Naive thymus-derived CD4-positive, alpha-beta T cell (primary cell): ENCODE measurements at regions not wholly inside any gene's neighbourhood (a gene's known extent, or its start where the extent isn't known, plus 50 kb on each side); places are given as distances from the start of the nearest gene placed in this dataset.
"Not testable (repeated sequence)": the region's sequence is repeated elsewhere in the genome, so short reads cannot be mapped to it uniquely, and the experiment has no call there.

Source experiments
- ATAC-seq: fragments of 150-1000 bp; cut with Tn5 transposase; 2 replicates; pipeline ENCODE4 v1.10.0; 2021; ENCODE audit warnings: mild to moderate bottlenecking, moderate library complexity
- CTCF ChIA-PET: fragments of 350-600 bp; sonication (Branson Sonifier 250); formaldehyde crosslinking; loops from one replicate; lab custom pipeline; 2021; ENCODE audit warnings: antibody characterized with exemption; lab: Charles Lee
- POLR2A ChIA-PET: fragments of 350-600 bp; sonication (Branson Sonifier 250); formaldehyde crosslinking; loops from one replicate; lab custom pipeline; 2021; ENCODE audit warnings: antibody characterized with exemption, inconsistent platforms; lab: Charles Lee
- DNase-seq, 9 donors: peaks; one replicate each; pipeline versions ENCODE4 v3.0.0 to v3.0.0-alpha.2; 2020 to 2022; ENCODE audit warnings: mixed read lengths in 1 of 9
- H3K27ac ChIP-seq: one replicate; pipeline ENCODE4 v1.7.0; 2013; ENCODE audit warnings: mild to moderate bottlenecking, low read depth, low read length, moderate library complexity
- H3K27me3 ChIP-seq, 2 donors: one replicate each; pipeline ENCODE4 v1.7.0; 2013; ENCODE audit warnings: low read length in 2 of 2, mild to moderate bottlenecking in 2 of 2, moderate library complexity in 2 of 2; ENCODE audit not compliant: control insufficient read depth in 2 of 2, insufficient read depth in 2 of 2
- H3K36me3 ChIP-seq, 3 experiments: 1 replicate in 2 of 3; 2 replicates in 1 of 3; pipeline ENCODE4 v1.7.0; 2013; ENCODE audit warnings: low read length in 3 of 3, mild to moderate bottlenecking in 3 of 3, moderate library complexity in 1 of 3; ENCODE audit not compliant: insufficient read depth in 3 of 3, control insufficient read depth in 2 of 3
- H3K4me1 ChIP-seq, 2 donors: one replicate each; pipeline ENCODE4 v1.7.0; 2013; ENCODE audit warnings: low read length in 2 of 2, mild to moderate bottlenecking in 2 of 2, moderate library complexity in 1 of 2; ENCODE audit not compliant: control insufficient read depth in 2 of 2, insufficient read depth in 2 of 2
- H3K4me3 ChIP-seq: 2 replicates; pipeline ENCODE4 v1.7.0; 2013; ENCODE audit warnings: mild to moderate bottlenecking, low read length
- H3K9me3 ChIP-seq, 3 experiments: 1 replicate in 2 of 3; 2 replicates in 1 of 3; pipeline ENCODE4 v1.7.0; 2013; ENCODE audit warnings: low read length in 3 of 3; ENCODE audit not compliant: control insufficient read depth in 2 of 3
- H3K27ac Mint-ChIP-seq, 9 donors: one replicate each; pipeline ENCODE4 v1.8.0; 2020 to 2022; ENCODE audit warnings: mixed read lengths in 9 of 9, mild to moderate bottlenecking in 8 of 9, moderate library complexity in 5 of 9, inconsistent platforms in 2 of 9
- H3K27me3 Mint-ChIP-seq, 5 donors: one replicate each; pipeline ENCODE4 v1.8.0; 2021 to 2022; ENCODE audit warnings: mixed read lengths in 5 of 5, mild to moderate bottlenecking in 1 of 5
- H3K36me3 Mint-ChIP-seq, 5 donors: one replicate each; pipeline ENCODE4 v1.8.0; 2020 to 2022; ENCODE audit warnings: mixed read lengths in 5 of 5, mild to moderate bottlenecking in 3 of 5, inconsistent platforms in 1 of 5
- H3K4me1 Mint-ChIP-seq, 7 donors: one replicate each; pipeline ENCODE4 v1.8.0; 2020 to 2022; ENCODE audit warnings: mixed read lengths in 7 of 7, mild to moderate bottlenecking in 3 of 7, inconsistent platforms in 1 of 7
- H3K4me3 Mint-ChIP-seq, 10 donors: one replicate each; pipeline ENCODE4 v1.8.0; 2020 to 2022; ENCODE audit warnings: mild to moderate bottlenecking in 10 of 10, mixed read lengths in 10 of 10, moderate library complexity in 6 of 10, inconsistent platforms in 2 of 10
- H3K9me3 Mint-ChIP-seq, 11 donors: one replicate each; pipeline ENCODE4 v1.8.0; 2020 to 2022; ENCODE audit warnings: mixed read lengths in 11 of 11, mild to moderate bottlenecking in 4 of 11, inconsistent platforms in 1 of 11, moderate library complexity in 1 of 11
- intact Hi-C, 2 donors: fragments of 100-400 bp; cut with micrococcal nuclease; formaldehyde crosslinking; loops; one replicate each; pipeline ENCODE4 v1.15.1; 2023

GRCh38 chr14:57056522-57056921 lies 212.2 kb downstream of the EXOC5 start:
- peaks cover 0 to 24% (median 13%) of the 10 kb centered on the region in 7 donors for H3K4me1 Mint-ChIP-seq
- H3K27me3 Mint-ChIP-seq: peaks cover 5 to 21% (median 11%) of the 10 kb centered on the region in 5 donors
- H3K4me1 ChIP-seq, H3K27ac ChIP-seq, H3K27me3 ChIP-seq, H3K9me3 Mint-ChIP-seq, DNase-seq, H3K4me3 ChIP-seq, ATAC-seq, H3K36me3 Mint-ChIP-seq, POLR2A ChIA-PET, intact Hi-C loops, CTCF ChIA-PET, H3K9me3 ChIP-seq, H3K27ac Mint-ChIP-seq, H3K36me3 ChIP-seq, H3K4me3 Mint-ChIP-seq: not testable (repeated sequence)

- no peaks in the 10 kb centered on the region for H3K36me3 ChIP-seq
- H3K4me3 ChIP-seq: no peak overlapping the region
- Mint-ChIP-seq H3K36me3 (no peaks in the 10 kb centered on the region), H3K27ac (peak overlapping the region in 1 of 9 donors; percentile 13), H3K9me3 (peaks cover 0 to 4% (median 2%) of the 10 kb centered on the region in 11 donors), H3K4me1 (no peaks in the 10 kb centered on the region), H3K27me3 (peaks cover 5 to 22% (median 16%) of the 10 kb centered on the region in 5 donors), H3K4me3 (no peak overlapping the region)
- ATAC-seq (no peak), DNase-seq (no peak)
- no peaks in the 10 kb centered on the region for H3K9me3 ChIP-seq
- ChIA-PET CTCF (no interaction called here), POLR2A (no interaction called here)
- no peak overlapping the region for H3K27ac ChIP-seq
- no peaks in the 10 kb centered on the region for H3K27me3 ChIP-seq
- intact Hi-C loops: no loop called here
- H3K4me1 ChIP-seq: no peaks in the 10 kb centered on the region
Measured at GRCh38 chr14:57052705-57053302, 215.9 kb downstream of the EXOC5 start.

- no peaks in the 10 kb centered on the region for H3K4me1 Mint-ChIP-seq
- H3K4me3 Mint-ChIP-seq: no peak overlapping the region
- Histone ChIP-seq H3K4me1 (no peaks in the 10 kb centered on the region), H3K9me3 (no peaks in the 10 kb centered on the region), H3K4me3 (no peak overlapping the region), H3K36me3 (no peaks in the 10 kb centered on the region), H3K27ac (no peak overlapping the region), H3K27me3 (no peaks in the 10 kb centered on the region)
- CTCF ChIA-PET: no interaction called here
- peaks cover 0 to 4% (median 2%) of the 10 kb centered on the region in 11 donors for H3K9me3 Mint-ChIP-seq
- ATAC-seq (no peak), DNase-seq (no peak)
- no peak overlapping the region for H3K27ac Mint-ChIP-seq
- intact Hi-C loops: no loop called here
- H3K36me3 Mint-ChIP-seq: no peaks in the 10 kb centered on the region
- POLR2A ChIA-PET: no interaction called here
- H3K27me3 Mint-ChIP-seq: peaks cover 6 to 22% (median 16%) of the 10 kb centered on the region in 5 donors
Measured at GRCh38 chr14:57051633-57052032, 217.1 kb downstream of the EXOC5 start.

- Mint-ChIP-seq H3K27ac (no peak overlapping the region), H3K4me3 (no peak overlapping the region), H3K9me3 (peaks cover 0 to 4% (median 2%) of the 10 kb centered on the region in 11 donors), H3K4me1 (no peaks in the 10 kb centered on the region), H3K27me3 (peaks cover 11 to 25% (median 16%) of the 10 kb centered on the region in 5 donors), H3K36me3 (no peaks in the 10 kb centered on the region)
- H3K9me3 ChIP-seq: no peaks in the 10 kb centered on the region
- H3K4me1 ChIP-seq: no peaks in the 10 kb centered on the region
- H3K4me3 ChIP-seq: no peak overlapping the region
- no peak for DNase-seq
- POLR2A ChIA-PET: no interaction called here
- H3K27me3 ChIP-seq: no peaks in the 10 kb centered on the region
- no peak for ATAC-seq
- no peaks in the 10 kb centered on the region for H3K36me3 ChIP-seq
- intact Hi-C loops: no loop called here
- CTCF ChIA-PET: no interaction called here
- no peak overlapping the region for H3K27ac ChIP-seq
Measured at GRCh38 chr14:57049848-57050247, 218.9 kb downstream of the EXOC5 start.

- Mint-ChIP-seq H3K27ac (no peak overlapping the region), H3K9me3 (peaks cover 0 to 7% (median 0%) of the 10 kb centered on the region in 11 donors), H3K36me3 (no peaks in the 10 kb centered on the region), H3K4me3 (no peak overlapping the region), H3K27me3 (peaks cover 5 to 17% (median 6%) of the 10 kb centered on the region in 5 donors), H3K4me1 (no peaks in the 10 kb centered on the region)
- POLR2A ChIA-PET: no interaction called here
- Histone ChIP-seq H3K9me3 (no peaks in the 10 kb centered on the region), H3K27ac (no peak overlapping the region), H3K36me3 (no peaks in the 10 kb centered on the region), H3K27me3 (no peaks in the 10 kb centered on the region), H3K4me1 (no peaks in the 10 kb centered on the region), H3K4me3 (no peak overlapping the region)
- DNase-seq (no peak), ATAC-seq (no peak)
- CTCF ChIA-PET: no interaction called here
- intact Hi-C loops: no loop called here
Measured at GRCh38 chr14:57046175-57046574, 222.5 kb downstream of the EXOC5 start.

- H3K27ac ChIP-seq, POLR2A ChIA-PET, H3K4me1 Mint-ChIP-seq, H3K4me3 ChIP-seq, H3K9me3 Mint-ChIP-seq, H3K27me3 ChIP-seq, H3K36me3 Mint-ChIP-seq, CTCF ChIA-PET, H3K36me3 ChIP-seq, DNase-seq, H3K4me3 Mint-ChIP-seq, H3K27ac Mint-ChIP-seq, H3K4me1 ChIP-seq, intact Hi-C loops, H3K9me3 ChIP-seq, ATAC-seq: not testable (repeated sequence)
- peaks cover 6 to 12% (median 8%) of the 10 kb centered on the region in 5 donors for H3K27me3 Mint-ChIP-seq
Measured at GRCh38 chr14:57044101-57044973, 224.4 kb downstream of the EXOC5 start.
